OCI-LY7 (cell line): ENCODE measurements at regions not wholly inside any gene's neighbourhood (a gene's known extent, or its start where the extent isn't known, plus 50 kb on each side); places are given as distances from the start of the nearest gene placed in this dataset.

ENCODE experiments used
- BruUV-seq: library from RNA; stranded (reverse); fragments of 400-500 nt; replicated peaks from 2 replicates; lab custom pipeline; 2021; lab: Mats Ljungman, UMichigan
- CTCF ChIA-PET: fragments of 300-600 bp; sonication (Branson Sonifier 250); formaldehyde crosslinking; loops from one replicate; lab custom pipeline; 2022; ENCODE audit warnings: antibody characterized with exemption; ENCODE audit not compliant: unreplicated experiment; lab: Charles Lee
- POLR2A ChIA-PET: fragments of 300-600 bp; sonication (Branson Sonifier 250); formaldehyde crosslinking; loops from one replicate; lab custom pipeline; 2022; ENCODE audit warnings: antibody characterized with exemption; lab: Charles Lee
- DNase-seq: peaks from one replicate; pipeline ENCODE4 v3.0.0-alpha.2; 2015; ENCODE audit warnings: low spot score
- H2AFZ ChIP-seq: fragments of 200-600 bp; sonication (generic), shearing (Covaris generic); 2 replicates; pipeline ENCODE4 v1.6.1; 2014; ENCODE audit warnings: mild to moderate bottlenecking, antibody characterized with exemption, low read length, moderate library complexity
- H3K27ac ChIP-seq: fragments of 200-600 bp; sonication (generic); 2 replicates; pipeline ENCODE4 v1.5.1; 2014; ENCODE audit warnings: mixed run types, low read depth, mild to moderate bottlenecking, moderate library complexity, low read length, inconsistent platforms; ENCODE audit not compliant: poor library complexity, severe bottlenecking
- H3K36me3 ChIP-seq: fragments of 200-600 bp; sonication (generic); 2 replicates; pipeline ENCODE4 v1.6.1; 2014; ENCODE audit warnings: mild to moderate bottlenecking, antibody characterized with exemption, low read length, moderate library complexity, mixed read lengths; ENCODE audit not compliant: insufficient read depth
- H3K4me1 ChIP-seq: fragments of 200-600 bp; sonication (generic); 2 replicates; pipeline ENCODE4 v1.5.1; 2014; ENCODE audit warnings: mild to moderate bottlenecking, low read length; ENCODE audit not compliant: insufficient read depth, poor library complexity, severe bottlenecking
- H3K4me2 ChIP-seq: fragments of 200-600 bp; sonication (generic); 2 replicates; pipeline ENCODE4 v1.6.1; 2014; ENCODE audit warnings: mild to moderate bottlenecking, low read length
- H3K4me3 ChIP-seq: fragments of 200-600 bp; sonication (generic); 2 replicates; pipeline ENCODE4 v1.5.1; 2014; ENCODE audit warnings: mild to moderate bottlenecking, low read depth, low read length; ENCODE audit not compliant: poor library complexity, severe bottlenecking
- H3K79me2 ChIP-seq: fragments of 200-600 bp; sonication (generic); 2 replicates; pipeline ENCODE4 v1.6.1; 2016; ENCODE audit warnings: low read depth, mild to moderate bottlenecking, low read length, moderate library complexity, mixed read lengths; ENCODE audit not compliant: insufficient read depth
- H3K9me2 ChIP-seq: fragments of 200-600 bp; sonication (generic); 2 replicates; pipeline ENCODE4 v1.6.1; 2016; ENCODE audit warnings: mild to moderate bottlenecking, low read length, mixed read lengths; ENCODE audit not compliant: insufficient read depth
- H3K9me3 ChIP-seq: fragments of 200-600 bp; sonication (generic); 2 replicates; pipeline ENCODE4 v1.6.1; 2014; ENCODE audit warnings: mild to moderate bottlenecking, mixed run types, low read length, mixed read lengths
- H4K20me1 ChIP-seq: fragments of 200-600 bp; sonication (generic); 2 replicates; pipeline ENCODE4 v1.6.1; 2014; ENCODE audit warnings: mild to moderate bottlenecking, antibody characterized with exemption, low read length, moderate library complexity, mixed read lengths; ENCODE audit not compliant: insufficient read depth
- CTCF ChIP-seq: fragments of 200-600 bp; sonication (generic); conservative IDR thresholded peaks from 2 replicates; pipeline ENCODE4 v1.5.1; 2014; ENCODE audit warnings: mild to moderate bottlenecking, antibody characterized with exemption, low read length, moderate library complexity, mixed read lengths
- EZH2phosphoT487 ChIP-seq: fragments of 200-600 bp; sonication (generic); IDR thresholded peaks from 2 replicates; pipeline ENCODE4 v1.6.1; 2018; ENCODE audit warnings: low read depth, borderline replicate concordance, mild to moderate bottlenecking, mixed run types, antibody characterized with exemption, low read length, moderate library complexity, mixed read lengths
- intact Hi-C: fragments of 100-400 bp; cut with micrococcal nuclease; formaldehyde crosslinking; loops from one replicate; pipeline ENCODE4 v1.10.0; 2022; ENCODE audit not compliant: unreplicated experiment

DNA sequence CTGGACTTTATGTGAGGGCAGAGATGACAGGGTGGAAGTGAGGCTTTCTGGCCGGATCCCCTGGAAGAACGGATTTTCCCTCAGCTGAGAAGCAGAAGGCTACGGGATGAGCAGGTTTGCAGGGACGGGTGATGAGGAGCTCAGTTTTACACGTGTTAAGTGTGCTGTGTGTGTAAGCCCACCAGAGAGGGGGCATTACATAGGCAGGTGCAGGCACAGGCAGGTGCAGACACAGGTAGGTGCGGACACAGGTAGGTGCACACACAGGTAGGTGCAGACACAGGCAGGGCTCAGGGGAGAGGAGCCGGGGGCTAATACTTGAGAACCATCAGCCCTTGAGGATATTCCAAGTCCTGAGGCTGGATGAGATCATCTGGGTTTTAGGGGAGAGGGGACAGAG is 107.7 kb downstream of the COPS8 start:
- no peak overlapping the region for H3K27ac ChIP-seq
- no peak overlapping the region for H3K4me2 ChIP-seq
- H2AFZ ChIP-seq = no peak overlapping the region
- POLR2A ChIA-PET = no interaction called here
- no peak for DNase-seq
- H3K9me2 ChIP-seq = no peaks in the 10 kb centered on the region
- H3K9me3 ChIP-seq = no peaks in the 10 kb centered on the region
- H3K4me3 ChIP-seq = no peak overlapping the region
- no peak for TF ChIP-seq EZH2phosphoT487
- TF ChIP-seq CTCF = no peak
- H3K79me2 ChIP-seq = no peaks in the 10 kb centered on the region
- intact Hi-C loops = no loop called here
- BruUV-seq = no TSS peak
- no peaks in the 10 kb centered on the region for H4K20me1 ChIP-seq
- CTCF ChIA-PET = no interaction called here
- no peaks in the 10 kb centered on the region for H3K36me3 ChIP-seq
- peaks cover 9% of the 10 kb centered on the region for H3K4me1 ChIP-seq

DNA sequence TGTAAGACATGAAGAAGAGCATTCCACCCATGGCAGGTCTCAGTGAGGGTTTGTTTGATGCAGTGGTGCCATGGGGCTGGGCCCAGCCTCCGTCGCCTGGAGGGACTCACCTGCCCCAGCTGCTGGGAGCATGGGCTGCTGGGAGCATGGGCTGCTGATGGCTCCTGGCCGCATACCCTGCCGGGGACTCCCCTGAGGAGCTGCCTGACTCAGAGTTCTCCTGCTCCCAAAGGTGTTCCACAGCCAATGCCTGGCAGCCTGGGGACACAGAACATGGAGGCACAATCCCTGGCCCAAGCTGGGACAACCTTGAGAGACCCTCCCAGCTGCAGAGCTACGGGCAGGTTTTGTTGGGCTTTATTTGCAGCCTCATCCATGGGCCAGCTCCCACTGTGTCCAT is 108.4 kb downstream of the COPS8 start:
- intact Hi-C loops = no loop called here
- Histone ChIP-seq H2AFZ (no peak overlapping the region), H3K4me2 (no peak overlapping the region), H3K27ac (no peak overlapping the region), H3K9me3 (no peaks in the 10 kb centered on the region), H3K4me3 (no peak overlapping the region), H3K36me3 (no peaks in the 10 kb centered on the region), H3K9me2 (no peaks in the 10 kb centered on the region), H4K20me1 (no peaks in the 10 kb centered on the region), H3K4me1 (peaks cover 9% of the 10 kb centered on the region), H3K79me2 (no peaks in the 10 kb centered on the region)
- TF ChIP-seq CTCF (no peak), EZH2phosphoT487 (no peak)
- CTCF ChIA-PET = no interaction called here
- BruUV-seq = no TSS peak
- no peak for DNase-seq
- POLR2A ChIA-PET = no interaction called here

DNA sequence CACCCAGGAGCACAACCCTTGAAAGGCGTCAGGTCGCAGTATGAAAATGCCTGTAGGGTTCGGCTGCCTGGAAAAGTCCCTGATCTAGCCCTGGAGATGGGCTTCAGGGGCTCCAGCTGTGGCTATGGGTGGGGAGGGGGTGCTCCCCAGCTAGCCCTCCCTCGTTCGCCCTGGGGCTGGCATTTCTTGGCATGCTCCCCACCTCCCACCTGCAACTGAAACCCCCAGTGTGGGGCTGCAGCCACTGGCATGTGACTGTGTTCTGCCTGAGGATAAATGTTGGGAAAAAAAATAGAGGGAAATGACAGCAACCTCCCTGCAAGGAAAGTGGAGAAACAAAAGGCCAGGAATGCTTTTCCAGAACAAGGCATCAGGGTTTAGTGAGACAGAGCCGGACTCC is 109.2 kb downstream of the COPS8 start:
- Histone ChIP-seq H2AFZ (no peak overlapping the region), H3K9me3 (no peaks in the 10 kb centered on the region), H3K4me2 (no peak overlapping the region), H3K79me2 (no peaks in the 10 kb centered on the region), H3K27ac (no peak overlapping the region), H4K20me1 (no peaks in the 10 kb centered on the region), H3K36me3 (no peaks in the 10 kb centered on the region), H3K9me2 (no peaks in the 10 kb centered on the region), H3K4me3 (no peak overlapping the region), H3K4me1 (peaks cover 14% of the 10 kb centered on the region)
- no peak for DNase-seq
- BruUV-seq = no TSS peak
- ChIA-PET POLR2A (no interaction called here), CTCF (no interaction called here)
- intact Hi-C loops = no loop called here
- TF ChIP-seq CTCF = no peak
